Liver (tissue), 3 donors: ENCODE measurements at regions not wholly inside any gene's neighbourhood (a gene's known extent, or its start where the extent isn't known, plus 50 kb on each side); places are given as distances from the start of the nearest gene placed in this dataset.
"Not testable (repeated sequence)": the region's sequence is repeated elsewhere in the genome, so short reads cannot be mapped to it uniquely, and the experiment has no call there.

Experiments used
- CTCF ChIP-seq: fragments of 150-350 bp; IDR thresholded peaks from 2 replicates; pipeline ENCODE4 v1.5.1; 2017; ENCODE audit warnings: improper control_type of control experiment, low read depth, low read length; ENCODE audit not compliant: missing input control
- EGR1 ChIP-seq, 2 donors: IDR thresholded peaks; 2 replicates each; pipeline ENCODE4 v1.6.1; 2016 to 2018; ENCODE audit warnings: antibody characterized with exemption in 2 of 2, low read depth in 2 of 2
- HNF4G ChIP-seq: IDR thresholded peaks from 2 replicates; pipeline ENCODE4 v1.6.1; 2016; ENCODE audit warnings: antibody characterized with exemption
- RAD21 ChIP-seq, 2 donors: IDR thresholded peaks; 2 replicates each; pipeline ENCODE4 v1.6.1; 2016; ENCODE audit warnings: antibody characterized with exemption in 2 of 2, mild to moderate bottlenecking in 2 of 2
- REST ChIP-seq: IDR thresholded peaks from 2 replicates; pipeline ENCODE4 v1.6.1; 2016; ENCODE audit warnings: antibody characterized with exemption, mild to moderate bottlenecking
- YY1 ChIP-seq: IDR thresholded peaks from 2 replicates; pipeline ENCODE4 v1.6.1; 2016; ENCODE audit warnings: antibody characterized with exemption, mild to moderate bottlenecking
- ZBTB33 ChIP-seq: IDR thresholded peaks from 2 replicates; pipeline ENCODE4 v1.6.1; 2016; ENCODE audit warnings: antibody characterized with exemption
- donor health status: healthy.
- donor health status: healthy.

- not testable (repeated sequence) for TF ChIP-seq CTCF; REST; HNF4G; RAD21 (IDR thresholded peaks at IDR 0.05); EGR1 (IDR thresholded peaks at IDR 0.05; ENCODE audit: low read depth in 2 of 2); ZBTB33; YY1
Measured at GRCh38 chr12:68540768-68541167, 69.9 kb upstream of the RAP1B start.
